Panc1 (cell line): ENCODE measurements at regions not wholly inside any gene's neighbourhood (a gene's known extent, or its start where the extent isn't known, plus 50 kb on each side); places are given as distances from the start of the nearest gene placed in this dataset.

Experiments
- ATAC-seq: fragments of 200-7000 bp; cut with Tn5 transposase; 2 replicates; pipeline ENCODE4 v1.9.1; 2020; ENCODE audit warnings: mild to moderate bottlenecking, moderate library complexity
- BruUV-seq: library from RNA; stranded (reverse); fragments of 400-500 nt; replicated peaks from 2 replicates; lab custom pipeline; 2021; lab: Mats Ljungman, UMichigan
- CTCF ChIA-PET: fragments of 300-600 bp; sonication (Branson Sonifier 250); formaldehyde crosslinking; loops from one replicate; lab custom pipeline; 2022; ENCODE audit warnings: antibody characterized with exemption; lab: Charles Lee
- POLR2A ChIA-PET: fragments of 300-600 bp; sonication (Branson Sonifier 250); formaldehyde crosslinking; loops from one replicate; lab custom pipeline; 2022; ENCODE audit warnings: antibody characterized with exemption; lab: Charles Lee
- DNase-seq: peaks from one replicate; pipeline ENCODE4 v3.0.0-alpha.2; 2010; ENCODE audit warnings: low read depth, low spot score
- H3K27ac ChIP-seq: 2 replicates; pipeline ENCODE4 v1.5.1; 2011; ENCODE audit warnings: mild to moderate bottlenecking, low read length, inconsistent platforms
- H3K27me3 ChIP-seq: fragments of 200-500 bp; sonication (Bioruptor generic); 2 replicates; pipeline ENCODE4 v1.6.0; 2014; ENCODE audit warnings: low read length, inconsistent platforms; ENCODE audit not compliant: control insufficient read depth, insufficient read depth
- H3K36me3 ChIP-seq: fragments of 200-500 bp; sonication (Bioruptor generic); 2 replicates; pipeline ENCODE4 v1.5.1; 2014; ENCODE audit warnings: inconsistent platforms, mild to moderate bottlenecking, low read length, moderate library complexity; ENCODE audit not compliant: control insufficient read depth, insufficient read depth
- H3K4me1 ChIP-seq: 2 replicates; pipeline ENCODE4 v1.5.1; 2011; ENCODE audit warnings: inconsistent platforms, mild to moderate bottlenecking, low read length, moderate library complexity; ENCODE audit not compliant: control insufficient read depth, insufficient read depth
- H3K4me3 ChIP-seq, 2 experiments: 2 replicates each; pipeline ENCODE4 v1.5.1; 2011 to 2012; ENCODE audit warnings: low read depth in 2 of 2, low read length in 2 of 2, mild to moderate bottlenecking in 2 of 2, inconsistent platforms in 1 of 2, moderate library complexity in 1 of 2
- H3K9me3 ChIP-seq: fragments of 200-500 bp; sonication (Bioruptor generic); 2 replicates; pipeline ENCODE4 v1.5.1; 2014; ENCODE audit warnings: low read depth, mild to moderate bottlenecking, inconsistent platforms, low read length, moderate library complexity; ENCODE audit not compliant: control insufficient read depth, insufficient read depth
- POLR2AphosphoS5 ChIP-seq: IDR thresholded peaks from 2 replicates; pipeline ENCODE4 v1.6.1; 2012; ENCODE audit warnings: mild to moderate bottlenecking, low read depth, low read length, moderate library complexity
- SIN3A ChIP-seq: IDR thresholded peaks from 2 replicates; pipeline ENCODE4 v1.6.1; 2012; ENCODE audit warnings: low read depth, mild to moderate bottlenecking, low read length, moderate library complexity, borderline replicate concordance; ENCODE audit not compliant: insufficient read depth
- TCF7L2 ChIP-seq: IDR thresholded peaks from 2 replicates; pipeline ENCODE4 v1.6.1; 2011; ENCODE audit warnings: mild to moderate bottlenecking, low read depth, low read length, inconsistent platforms
- in situ Hi-C: cut with HindIII; loops from 2 replicates; pipeline ENCODE4 v1.10.0; 2016; ENCODE audit warnings: low sequenced_read_pairs, low pct_unique_long_range_greater_than_20kb
- intact Hi-C: fragments of 100-400 bp; cut with micrococcal nuclease; formaldehyde crosslinking; loops from one replicate; pipeline ENCODE4 v1.10.0; 2022; ENCODE audit not compliant: unreplicated experiment
- TF ChIP-seq, protein P1 (sequence below), 2 experiments: IDR thresholded peaks; 2 replicates each; pipeline ENCODE4 v1.6.1; 2011 to 2012; ENCODE audit warnings: low read depth in 2 of 2, control low read depth in 1 of 2, low read length in 1 of 2, mild to moderate bottlenecking in 1 of 2, moderate library complexity in 1 of 2; ENCODE audit not compliant: insufficient read depth in 1 of 2
- TF ChIP-seq, protein P2 (sequence below): fragments of 450-650 bp; IDR thresholded peaks from 2 replicates; pipeline ENCODE4 v1.5.1; 2017; ENCODE audit warnings: mild to moderate bottlenecking

DNA sequence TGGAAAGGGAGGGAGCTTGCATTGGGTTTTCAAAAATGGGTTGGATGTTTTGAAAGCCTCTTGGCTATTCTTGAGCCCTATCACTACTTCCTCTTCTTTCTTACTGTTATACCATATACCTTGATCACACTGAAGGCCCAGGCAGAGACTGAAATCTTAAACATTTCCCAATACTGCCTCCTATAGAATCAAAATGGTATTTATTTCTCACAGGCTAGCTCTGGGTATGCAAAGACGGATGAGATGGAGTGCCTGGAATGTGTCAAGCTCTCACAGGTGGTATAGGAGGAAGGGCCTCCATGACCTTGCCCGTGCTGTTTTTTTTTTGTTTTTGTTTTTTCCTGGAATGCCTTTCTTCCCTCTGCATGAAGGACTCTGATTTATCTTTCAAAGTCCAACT, 268.4 kb upstream of the USP24 start:
- ChIA-PET POLR2A (interaction anchor here (0.7 kb wide), 1 partner anchor 54 kb away, joined by 3 read pairs; no protein-coding TSS in a partner anchor), CTCF (interaction anchor here (0.7 kb wide), 1 partner anchor 265 kb away, joined by 4 read pairs; no protein-coding TSS in a partner anchor)
- Histone ChIP-seq H3K4me3 (no peak overlapping the region), H3K27me3 (no peaks in the 10 kb centered on the region), H3K9me3 (no peaks in the 10 kb centered on the region), H3K4me1 (no peaks in the 10 kb centered on the region), H3K27ac (no peak overlapping the region), H3K36me3 (no peaks in the 10 kb centered on the region)
- no peak for DNase-seq
- TF ChIP-seq, protein P1, sequence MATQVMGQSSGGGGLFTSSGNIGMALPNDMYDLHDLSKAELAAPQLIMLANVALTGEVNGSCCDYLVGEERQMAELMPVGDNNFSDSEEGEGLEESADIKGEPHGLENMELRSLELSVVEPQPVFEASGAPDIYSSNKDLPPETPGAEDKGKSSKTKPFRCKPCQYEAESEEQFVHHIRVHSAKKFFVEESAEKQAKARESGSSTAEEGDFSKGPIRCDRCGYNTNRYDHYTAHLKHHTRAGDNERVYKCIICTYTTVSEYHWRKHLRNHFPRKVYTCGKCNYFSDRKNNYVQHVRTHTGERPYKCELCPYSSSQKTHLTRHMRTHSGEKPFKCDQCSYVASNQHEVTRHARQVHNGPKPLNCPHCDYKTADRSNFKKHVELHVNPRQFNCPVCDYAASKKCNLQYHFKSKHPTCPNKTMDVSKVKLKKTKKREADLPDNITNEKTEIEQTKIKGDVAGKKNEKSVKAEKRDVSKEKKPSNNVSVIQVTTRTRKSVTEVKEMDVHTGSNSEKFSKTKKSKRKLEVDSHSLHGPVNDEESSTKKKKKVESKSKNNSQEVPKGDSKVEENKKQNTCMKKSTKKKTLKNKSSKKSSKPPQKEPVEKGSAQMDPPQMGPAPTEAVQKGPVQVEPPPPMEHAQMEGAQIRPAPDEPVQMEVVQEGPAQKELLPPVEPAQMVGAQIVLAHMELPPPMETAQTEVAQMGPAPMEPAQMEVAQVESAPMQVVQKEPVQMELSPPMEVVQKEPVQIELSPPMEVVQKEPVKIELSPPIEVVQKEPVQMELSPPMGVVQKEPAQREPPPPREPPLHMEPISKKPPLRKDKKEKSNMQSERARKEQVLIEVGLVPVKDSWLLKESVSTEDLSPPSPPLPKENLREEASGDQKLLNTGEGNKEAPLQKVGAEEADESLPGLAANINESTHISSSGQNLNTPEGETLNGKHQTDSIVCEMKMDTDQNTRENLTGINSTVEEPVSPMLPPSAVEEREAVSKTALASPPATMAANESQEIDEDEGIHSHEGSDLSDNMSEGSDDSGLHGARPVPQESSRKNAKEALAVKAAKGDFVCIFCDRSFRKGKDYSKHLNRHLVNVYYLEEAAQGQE (IDR thresholded peaks at IDR 0.05; ENCODE audit: insufficient read depth in 1 of 2, low read depth in 2 of 2, low read length in 1 of 2): no peak
- TF ChIP-seq POLR2AphosphoS5: no peak
- no peak for TF ChIP-seq TCF7L2
- TF ChIP-seq SIN3A: no peak
- TF ChIP-seq, protein P2, sequence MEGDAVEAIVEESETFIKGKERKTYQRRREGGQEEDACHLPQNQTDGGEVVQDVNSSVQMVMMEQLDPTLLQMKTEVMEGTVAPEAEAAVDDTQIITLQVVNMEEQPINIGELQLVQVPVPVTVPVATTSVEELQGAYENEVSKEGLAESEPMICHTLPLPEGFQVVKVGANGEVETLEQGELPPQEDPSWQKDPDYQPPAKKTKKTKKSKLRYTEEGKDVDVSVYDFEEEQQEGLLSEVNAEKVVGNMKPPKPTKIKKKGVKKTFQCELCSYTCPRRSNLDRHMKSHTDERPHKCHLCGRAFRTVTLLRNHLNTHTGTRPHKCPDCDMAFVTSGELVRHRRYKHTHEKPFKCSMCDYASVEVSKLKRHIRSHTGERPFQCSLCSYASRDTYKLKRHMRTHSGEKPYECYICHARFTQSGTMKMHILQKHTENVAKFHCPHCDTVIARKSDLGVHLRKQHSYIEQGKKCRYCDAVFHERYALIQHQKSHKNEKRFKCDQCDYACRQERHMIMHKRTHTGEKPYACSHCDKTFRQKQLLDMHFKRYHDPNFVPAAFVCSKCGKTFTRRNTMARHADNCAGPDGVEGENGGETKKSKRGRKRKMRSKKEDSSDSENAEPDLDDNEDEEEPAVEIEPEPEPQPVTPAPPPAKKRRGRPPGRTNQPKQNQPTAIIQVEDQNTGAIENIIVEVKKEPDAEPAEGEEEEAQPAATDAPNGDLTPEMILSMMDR: no peak
- BruUV-seq: no TSS peak
- in situ Hi-C loops: no loop called here
- no peak for ATAC-seq
- intact Hi-C loops: no loop called here

DNA sequence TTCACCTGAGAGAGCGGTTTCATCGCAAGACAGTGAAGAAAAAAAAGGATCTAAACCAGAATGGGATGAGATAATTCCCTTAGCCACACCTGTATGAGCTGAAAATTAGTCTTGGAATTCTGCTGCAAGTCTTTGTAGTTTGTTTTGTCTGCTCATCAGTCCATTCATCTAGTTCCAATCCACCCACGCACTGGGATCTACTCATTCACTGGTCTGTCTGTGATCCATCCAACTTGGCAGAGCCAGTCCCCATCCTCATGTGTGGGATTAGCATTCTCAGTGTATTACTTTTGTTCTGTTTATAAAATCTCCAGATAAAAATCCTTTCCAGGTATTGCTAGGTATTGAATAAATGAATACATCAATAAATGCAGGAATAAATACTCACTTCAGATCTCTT, 266.5 kb upstream of the USP24 start:
- no peak overlapping the region for H3K27ac ChIP-seq
- BruUV-seq: no TSS peak

More for the DNA sequence above, 266.5 kb upstream of the USP24 start:
- no peaks in the 10 kb centered on the region for H3K9me3 ChIP-seq
- no peak for DNase-seq
- H3K4me1 ChIP-seq: no peaks in the 10 kb centered on the region
- ATAC-seq: no peak
- H3K4me3 ChIP-seq: no peak overlapping the region
- no peaks in the 10 kb centered on the region for H3K36me3 ChIP-seq
- intact Hi-C loops (no loop called here), in situ Hi-C loops (no loop called here)
- H3K27me3 ChIP-seq: no peaks in the 10 kb centered on the region
- ChIA-PET CTCF (no interaction called here), POLR2A (no interaction called here)
- TF ChIP-seq, protein P1 (IDR thresholded peaks at IDR 0.05; ENCODE audit: insufficient read depth in 1 of 2, low read depth in 2 of 2, low read length in 1 of 2): no peak
- TF ChIP-seq, protein P2: no peak
- TF ChIP-seq TCF7L2: no peak
- no peak for TF ChIP-seq POLR2AphosphoS5
